Thyroid gland (tissue), 4 donors: ENCODE measurements at regions not wholly inside any gene's neighbourhood (a gene's known extent, or its start where the extent isn't known, plus 50 kb on each side); places are given as distances from the start of the nearest gene placed in this dataset.

ENCODE experiments used
- DNase-seq, 2 donors: peaks; one replicate each; pipeline ENCODE4 v3.0.0-alpha.2; 2019
- H3K27ac ChIP-seq, 3 donors: fragments of 200-600 bp; sonication (generic); 1 replicate in 2 of 3; 2 replicates in 1 of 3; pipeline ENCODE4 v1.5.1; 2016 to 2019; ENCODE audit warnings: mild to moderate bottlenecking in 1 of 3, moderate library complexity in 1 of 3
- H3K27me3 ChIP-seq: fragments of 200-600 bp; sonication (generic); one replicate; pipeline ENCODE4 v1.5.1; 2019
- H3K36me3 ChIP-seq, 2 donors: fragments of 200-600 bp; sonication (generic); one replicate each; pipeline ENCODE4 v1.5.1; 2016 to 2019
- H3K4me1 ChIP-seq, 2 donors: fragments of 200-600 bp; sonication (generic); one replicate each; pipeline ENCODE4 v1.5.1; 2017 to 2019
- H3K4me3 ChIP-seq, 3 donors: fragments of 200-600 bp; sonication (generic); replicated peaks in 1 of 3; 1 replicate in 2 of 3; 2 replicates in 1 of 3; pipeline ENCODE4 v1.5.1; 2016; ENCODE audit warnings: mild to moderate bottlenecking in 1 of 3
- H3K9me3 ChIP-seq: fragments of 200-600 bp; sonication (generic); one replicate; pipeline ENCODE4 v1.5.1; 2017
- POLR2A ChIP-seq, 2 donors: fragments of 450-650 bp; IDR thresholded peaks; one replicate each; pipeline ENCODE4 v1.6.1; 2017; ENCODE audit warnings: antibody characterized with exemption in 2 of 2, mild to moderate bottlenecking in 2 of 2, moderate library complexity in 1 of 2
- WGBS, 2 donors: methylation state at CpG; one replicate each; pipeline ENCODE4 v1.1.5; 2017; 5-methylcytosine and 5-hydroxymethylcytosine counted together
- intact Hi-C: fragments of 100-400 bp; cut with DNase I; formaldehyde crosslinking; loops from one replicate; pipeline ENCODE4 v1.15.1; 2023
- TF ChIP-seq, protein P1 (sequence below), 6 experiments: fragments of 200-600 bp in 3 of 6; fragments of 450-650 bp in 3 of 6; sonication (generic) in 3 of 6; IDR thresholded peaks; one replicate each; pipeline ENCODE4 v1.5.1; 2016 to 2019; ENCODE audit warnings: antibody characterized with exemption in 6 of 6, mild to moderate bottlenecking in 2 of 6, inconsistent platforms in 1 of 6, moderate library complexity in 1 of 6

DNA sequence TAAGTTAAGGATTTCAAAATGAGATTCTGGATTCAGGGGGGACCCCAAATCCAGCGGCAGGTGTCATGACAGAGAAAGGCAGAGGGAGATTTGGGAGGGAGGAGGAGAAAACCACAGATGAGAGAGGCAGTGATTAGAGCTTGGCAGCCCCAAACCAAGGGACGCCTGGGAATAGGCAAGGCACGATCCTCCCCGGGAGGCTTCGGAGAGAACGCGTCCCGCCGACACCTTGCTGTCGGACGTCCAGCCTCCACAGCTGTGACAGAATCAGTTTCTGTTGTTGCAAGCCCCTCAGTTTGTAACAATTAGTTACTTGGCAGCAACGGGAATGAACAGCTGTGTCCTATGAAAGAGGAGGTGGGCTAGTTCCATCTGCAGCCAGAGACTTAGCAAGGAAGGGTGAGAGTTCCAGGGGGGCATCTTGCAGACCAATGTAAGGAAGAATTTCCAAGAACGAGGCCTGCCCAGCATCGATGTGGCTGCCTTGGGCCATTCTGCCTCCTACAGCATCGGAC lies 110.7 kb upstream of the SDK2 start:
- no peak overlapping the region for H3K4me3 ChIP-seq
- no peak overlapping the region for H3K27ac ChIP-seq
- H3K9me3 ChIP-seq = no peaks in the 10 kb centered on the region
- H3K27me3 ChIP-seq = no peaks in the 10 kb centered on the region
- no peaks in the 10 kb centered on the region for H3K36me3 ChIP-seq
- TF ChIP-seq POLR2A (IDR thresholded peaks at IDR 0.05) = no peak
- TF ChIP-seq, protein P1, sequence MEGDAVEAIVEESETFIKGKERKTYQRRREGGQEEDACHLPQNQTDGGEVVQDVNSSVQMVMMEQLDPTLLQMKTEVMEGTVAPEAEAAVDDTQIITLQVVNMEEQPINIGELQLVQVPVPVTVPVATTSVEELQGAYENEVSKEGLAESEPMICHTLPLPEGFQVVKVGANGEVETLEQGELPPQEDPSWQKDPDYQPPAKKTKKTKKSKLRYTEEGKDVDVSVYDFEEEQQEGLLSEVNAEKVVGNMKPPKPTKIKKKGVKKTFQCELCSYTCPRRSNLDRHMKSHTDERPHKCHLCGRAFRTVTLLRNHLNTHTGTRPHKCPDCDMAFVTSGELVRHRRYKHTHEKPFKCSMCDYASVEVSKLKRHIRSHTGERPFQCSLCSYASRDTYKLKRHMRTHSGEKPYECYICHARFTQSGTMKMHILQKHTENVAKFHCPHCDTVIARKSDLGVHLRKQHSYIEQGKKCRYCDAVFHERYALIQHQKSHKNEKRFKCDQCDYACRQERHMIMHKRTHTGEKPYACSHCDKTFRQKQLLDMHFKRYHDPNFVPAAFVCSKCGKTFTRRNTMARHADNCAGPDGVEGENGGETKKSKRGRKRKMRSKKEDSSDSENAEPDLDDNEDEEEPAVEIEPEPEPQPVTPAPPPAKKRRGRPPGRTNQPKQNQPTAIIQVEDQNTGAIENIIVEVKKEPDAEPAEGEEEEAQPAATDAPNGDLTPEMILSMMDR (IDR thresholded peaks at IDR 0.05) = no peak
- 84 to 88% methylated on average over 15 of the region's 15 CpGs for WGBS, 2 donors
- intact Hi-C loops = no loop called here
- no peak for DNase-seq
- no peaks in the 10 kb centered on the region for H3K4me1 ChIP-seq

DNA sequence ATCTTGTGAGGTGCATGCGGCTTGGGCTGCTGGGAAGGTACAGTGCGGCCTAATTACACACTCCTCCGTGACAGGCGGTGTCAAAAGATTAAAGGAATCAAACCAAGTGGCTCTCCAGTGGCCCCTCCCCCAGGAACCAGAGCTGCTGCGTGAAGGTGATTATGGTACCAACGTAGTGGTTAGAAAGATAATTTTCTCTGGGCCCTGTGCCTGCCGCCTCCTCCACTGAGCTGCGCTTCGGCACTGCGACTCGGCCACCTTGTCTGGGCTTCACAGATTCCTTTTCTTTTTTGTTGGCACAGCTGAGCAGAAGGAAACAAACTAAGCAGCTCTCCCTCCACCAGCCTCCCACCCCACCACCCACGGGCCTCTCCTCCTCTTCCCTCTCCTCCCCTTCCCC lies 113.2 kb upstream of the SDK2 start:
- H3K4me1 ChIP-seq = no peaks in the 10 kb centered on the region
- H3K36me3 ChIP-seq = no peaks in the 10 kb centered on the region
- H3K9me3 ChIP-seq = no peaks in the 10 kb centered on the region
- 55 to 59% methylated on average over 12 of the region's 12 CpGs for whole genome bisulfite sequencing, 2 donors
- intact Hi-C loops = no loop called here
- no peaks in the 10 kb centered on the region for H3K27me3 ChIP-seq
- DNase-seq = no peak
- TF ChIP-seq, protein P1 (IDR thresholded peaks at IDR 0.05) = no peak
- no peak for TF ChIP-seq POLR2A (IDR thresholded peaks at IDR 0.05)
- no peak overlapping the region for H3K27ac ChIP-seq
- no peak overlapping the region for H3K4me3 ChIP-seq

DNA sequence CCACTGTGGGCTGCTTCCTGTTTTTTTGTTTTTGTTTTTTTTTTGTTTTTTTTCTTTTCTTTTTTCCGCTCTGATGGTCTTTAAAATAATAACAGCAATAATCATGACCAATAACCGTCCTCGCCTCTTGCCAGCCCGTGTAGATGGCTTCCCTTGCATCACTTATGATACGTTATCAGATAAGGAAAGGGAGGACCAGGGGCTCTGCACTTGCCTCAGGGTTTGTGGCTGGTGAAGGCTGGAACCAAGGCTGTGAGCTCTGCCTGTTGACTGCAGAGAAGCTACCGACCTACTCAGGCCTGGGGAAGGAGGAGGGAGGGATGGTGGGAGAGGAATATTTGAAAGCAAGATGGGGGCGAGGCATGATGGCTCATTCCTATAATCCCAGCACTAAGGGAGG lies 114.0 kb upstream of the SDK2 start:
- WGBS, 2 donors = 59 to 63% methylated on average over 7 of the region's 7 CpGs
- Histone ChIP-seq H3K4me3 (no peak overlapping the region), H3K27ac (no peak overlapping the region), H3K36me3 (no peaks in the 10 kb centered on the region), H3K9me3 (no peaks in the 10 kb centered on the region), H3K4me1 (no peaks in the 10 kb centered on the region), H3K27me3 (no peaks in the 10 kb centered on the region)
- no peak for DNase-seq
- TF ChIP-seq POLR2A (IDR thresholded peaks at IDR 0.05) = no peak
- TF ChIP-seq, protein P1 (IDR thresholded peaks at IDR 0.05) = no peak
- intact Hi-C loops = no loop called here

DNA sequence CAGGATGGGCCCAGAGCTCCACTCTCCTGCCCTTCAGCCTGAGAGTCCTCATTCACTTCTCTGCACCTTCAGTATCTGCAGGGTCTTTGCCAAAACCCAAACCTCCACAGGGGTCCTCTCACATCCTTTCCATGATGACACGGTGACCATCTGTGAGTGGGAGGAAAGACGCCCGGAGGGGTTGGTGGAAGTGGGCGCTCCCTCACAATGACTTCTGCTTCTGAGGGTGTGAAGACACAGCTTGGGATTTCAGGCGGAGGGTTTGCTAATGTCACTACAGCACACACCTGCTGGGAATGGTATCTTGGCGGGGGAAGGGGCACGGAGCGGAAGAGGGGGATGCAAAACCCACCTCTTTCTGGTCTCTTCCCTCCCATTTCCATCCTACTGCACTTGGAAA lies 115.1 kb upstream of the SDK2 start:
- H3K9me3 ChIP-seq = no peaks in the 10 kb centered on the region
- H3K27ac ChIP-seq = no peak overlapping the region
- DNase-seq = no peak
- no peaks in the 10 kb centered on the region for H3K27me3 ChIP-seq
- H3K36me3 ChIP-seq = no peaks in the 10 kb centered on the region
- H3K4me1 ChIP-seq = no peaks in the 10 kb centered on the region
- no peak for TF ChIP-seq POLR2A (IDR thresholded peaks at IDR 0.05)
- TF ChIP-seq, protein P1 (IDR thresholded peaks at IDR 0.05) = no peak
- 48 to 63% methylated on average over 8 of the region's 8 CpGs for WGBS, 2 donors
- no peak overlapping the region for H3K4me3 ChIP-seq
- intact Hi-C loops = no loop called here

DNA sequence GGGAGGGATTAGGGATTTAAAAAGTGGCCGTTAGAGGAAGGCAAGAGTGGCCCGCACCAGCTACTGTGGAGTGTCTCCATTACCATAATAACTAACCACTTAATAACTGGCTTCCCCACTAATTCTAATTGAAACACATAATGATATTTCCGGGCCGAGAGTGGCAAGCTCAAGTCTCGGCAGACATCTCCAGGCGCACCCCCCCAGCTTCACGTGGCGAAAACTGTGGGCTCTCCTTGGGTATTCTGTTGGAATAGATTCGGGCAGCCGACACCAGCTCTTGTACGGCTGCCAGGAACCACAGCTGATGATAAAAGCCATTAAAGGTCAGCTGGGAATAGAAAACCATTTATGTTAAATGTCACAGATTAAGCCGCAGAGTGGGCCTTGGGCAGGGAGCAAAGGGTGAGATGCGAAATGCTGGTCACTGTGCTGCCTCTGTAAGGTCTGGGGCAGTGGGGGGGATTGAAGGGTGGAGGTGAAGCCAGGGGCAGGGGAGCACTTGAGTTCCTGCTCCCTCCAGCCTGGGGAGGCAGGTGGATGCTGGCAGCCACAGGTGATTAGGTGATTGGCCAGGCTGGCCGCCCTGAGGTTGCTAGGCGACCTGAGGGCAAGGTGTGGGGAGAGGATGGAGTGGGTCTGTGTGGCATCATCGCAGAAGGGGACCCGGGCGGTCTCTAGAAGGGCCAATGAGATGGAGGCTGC lies 115.6 kb upstream of the SDK2 start:
- intact Hi-C loops = no loop called here
- H3K27ac ChIP-seq = no peak overlapping the region
- no peaks in the 10 kb centered on the region for H3K9me3 ChIP-seq
- H3K36me3 ChIP-seq = no peaks in the 10 kb centered on the region
- DNase-seq = no peak
- no peak overlapping the region for H3K4me3 ChIP-seq
- WGBS, 2 donors = 60 to 62% methylated on average over 18 of the region's 18 CpGs
- no peaks in the 10 kb centered on the region for H3K4me1 ChIP-seq
- TF ChIP-seq POLR2A (IDR thresholded peaks at IDR 0.05) = no peak
- TF ChIP-seq, protein P1 (IDR thresholded peaks at IDR 0.05) = no peak
- no peaks in the 10 kb centered on the region for H3K27me3 ChIP-seq
